ENCODE measurements at regions not wholly inside any gene's neighbourhood (a gene's known extent, or its start where the extent isn't known, plus 50 kb on each side); places are given as distances from the start of the nearest gene placed in this dataset.

GRCh38 chr4:31083456-31083855, 363.3 kb downstream of the PCDH7 start:
- Mint-ChIP-seq H3K4me3 (no peak overlapping the region), H3K27ac (no peak overlapping the region), H3K36me3 (ENCODE audit: low read depth) (no peaks in the 10 kb centered on the region), H3K4me1 (peaks cover 21% of the 10 kb centered on the region), H3K9me3 (no peaks in the 10 kb centered on the region), H3K27me3 (ENCODE audit: low read depth) (no peaks in the 10 kb centered on the region)
- TF ChIP-seq CTCF (IDR thresholded peaks at IDR 0.05; ENCODE audit: unreplicated experiment in 3 of 3) = no peak

- Mint-ChIP-seq H3K9me3 (no peaks in the 10 kb centered on the region), H3K27ac (peak overlapping the region in 1 of 3 experiments; percentile 12), H3K4me1 (peaks cover 21% of the 10 kb centered on the region), H3K27me3 (ENCODE audit: low read depth) (no peaks in the 10 kb centered on the region), H3K36me3 (ENCODE audit: low read depth) (no peaks in the 10 kb centered on the region), H3K4me3 (no peak overlapping the region)
- TF ChIP-seq CTCF (IDR thresholded peaks at IDR 0.05; ENCODE audit: unreplicated experiment in 3 of 3) = no peak
These were observed 364.7 kb downstream of the PCDH7 start for GRCh38 chr4:31084806-31085416.

GRCh38 chr4:31085689-31086088, 365.5 kb downstream of the PCDH7 start:
- Mint-ChIP-seq H3K27ac (peak overlapping the region in 2 of 3 experiments; percentile 24), H3K4me1 (peaks cover 21% of the 10 kb centered on the region), H3K4me3 (no peak overlapping the region), H3K36me3 (ENCODE audit: low read depth) (no peaks in the 10 kb centered on the region), H3K27me3 (ENCODE audit: low read depth) (no peaks in the 10 kb centered on the region), H3K9me3 (no peaks in the 10 kb centered on the region)
- TF ChIP-seq CTCF (IDR thresholded peaks at IDR 0.05; ENCODE audit: unreplicated experiment in 3 of 3) = no peak

- H3K27ac Mint-ChIP-seq = no peak overlapping the region
- TF ChIP-seq CTCF (IDR thresholded peaks at IDR 0.05; ENCODE audit: unreplicated experiment in 3 of 3) = no peak
- H3K9me3 Mint-ChIP-seq = no peaks in the 10 kb centered on the region
- H3K4me1 Mint-ChIP-seq = peaks cover 21% of the 10 kb centered on the region
- no peaks in the 10 kb centered on the region for H3K36me3 Mint-ChIP-seq (ENCODE audit: low read depth)
- no peaks in the 10 kb centered on the region for H3K27me3 Mint-ChIP-seq (ENCODE audit: low read depth)
- no peak overlapping the region for H3K4me3 Mint-ChIP-seq
These were observed 366.7 kb downstream of the PCDH7 start for GRCh38 chr4:31086756-31087330.

GRCh38 chr4:31088600-31089230, 368.5 kb downstream of the PCDH7 start:
- Mint-ChIP-seq H3K27me3 (ENCODE audit: low read depth) (no peaks in the 10 kb centered on the region), H3K36me3 (ENCODE audit: low read depth) (no peaks in the 10 kb centered on the region), H3K4me1 (peaks cover 21% of the 10 kb centered on the region), H3K9me3 (no peaks in the 10 kb centered on the region), H3K4me3 (no peak overlapping the region), H3K27ac (no peak overlapping the region)
- no peak for TF ChIP-seq CTCF (IDR thresholded peaks at IDR 0.05; ENCODE audit: unreplicated experiment in 3 of 3)

Data from nephron (organoid).